NCI-H226 (cell line): ENCODE measurements at regions not wholly inside any gene's neighbourhood (a gene's known extent, or its start where the extent isn't known, plus 50 kb on each side); places are given as distances from the start of the nearest gene placed in this dataset.
A peak's percentile ranks its signal among the peaks of the same experiment; 100 is the strongest.

Source experiments
- DNase-seq: peaks from one replicate; pipeline ENCODE4 v3.0.0-alpha.2; 2015

GRCh38 chr5:124353016-124353415, 393.4 kb downstream of the ZNF608 start:
- DNase-seq = no peak

GRCh38 chr5:124352312-124352711, 394.1 kb downstream of the ZNF608 start:
- DNase-seq = no peak

- no peak for DNase-seq
Observed at GRCh38 chr5:124349931-124350330, 396.5 kb downstream of the ZNF608 start.

GRCh38 chr5:124343451-124343867, 403.0 kb downstream of the ZNF608 start:
- peak; percentile 91 for DNase-seq

- no peak for DNase-seq
Observed at GRCh38 chr5:124342986-124343385, 403.5 kb downstream of the ZNF608 start.

GRCh38 chr5:124342584-124342983, 403.9 kb downstream of the ZNF608 start:
- no peak for DNase-seq

- peak; percentile 43 for DNase-seq
Observed at GRCh38 chr5:124342027-124342471, 404.4 kb downstream of the ZNF608 start.

GRCh38 chr5:124341066-124341858, 405.2 kb downstream of the ZNF608 start:
- no peak for DNase-seq

GRCh38 chr5:124337996-124338395, 408.4 kb downstream of the ZNF608 start:
- DNase-seq = peak; percentile 54

- no peak for DNase-seq
Observed at GRCh38 chr5:124333298-124333979, 413.0 kb downstream of the ZNF608 start.

- DNase-seq = no peak
Observed at GRCh38 chr5:124332273-124332672, 414.2 kb downstream of the ZNF608 start.

- DNase-seq = peak; percentile 11
Observed at GRCh38 chr5:124330595-124331220, 415.7 kb downstream of the ZNF608 start.

- DNase-seq = no peak
Observed at GRCh38 chr5:124328201-124328600, 418.2 kb downstream of the ZNF608 start.

GRCh38 chr5:124318661-124319060, 427.8 kb downstream of the ZNF608 start:
- no peak for DNase-seq

- no peak for DNase-seq
Observed at GRCh38 chr5:124317451-124317850, 429.0 kb downstream of the ZNF608 start.

- DNase-seq = peak; percentile 95
Observed at GRCh38 chr5:124315741-124316415, 430.6 kb downstream of the ZNF608 start.

GRCh38 chr5:124310453-124310852, 436.0 kb downstream of the ZNF608 start:
- no peak for DNase-seq

- DNase-seq = no peak
Observed at GRCh38 chr5:124309241-124309980, 437.0 kb downstream of the ZNF608 start.

- no peak for DNase-seq
Observed at GRCh38 chr5:124303366-124303765, 443.1 kb downstream of the ZNF608 start.

GRCh38 chr5:124302533-124302932, 443.9 kb downstream of the ZNF608 start:
- DNase-seq = no peak

- DNase-seq = peak; percentile 87
Observed at GRCh38 chr5:124301850-124302249, 444.6 kb downstream of the ZNF608 start.
